Parathyroid adenoma (tissue), 2 donors: ENCODE measurements at regions not wholly inside any gene's neighbourhood (a gene's known extent, or its start where the extent isn't known, plus 50 kb on each side); places are given as distances from the start of the nearest gene placed in this dataset.

Experiments used
- H2AFZ ChIP-seq: fragments of 300-600 bp; sonication (generic); one replicate; pipeline ENCODE4 v1.7.0; 2017; ENCODE audit warnings: antibody characterized with exemption, mild to moderate bottlenecking
- H3K27ac ChIP-seq: fragments of 300-600 bp; sonication (generic); one replicate; pipeline ENCODE4 v1.7.0; 2017
- H3K27me3 ChIP-seq: fragments of 300-600 bp; sonication (generic); one replicate; pipeline ENCODE4 v1.7.0; 2017; ENCODE audit warnings: low read length; ENCODE audit not compliant: control insufficient read depth, insufficient read depth
- H3K36me3 ChIP-seq: fragments of 300-600 bp; sonication (generic); one replicate; pipeline ENCODE4 v1.7.0; 2017; ENCODE audit warnings: low read length; ENCODE audit not compliant: control insufficient read depth, insufficient read depth
- H3K4me1 ChIP-seq: fragments of 300-600 bp; sonication (generic); one replicate; pipeline ENCODE4 v1.7.0; 2017; ENCODE audit warnings: control low read depth
- H3K4me2 ChIP-seq: fragments of 300-600 bp; sonication (generic); one replicate; pipeline ENCODE4 v1.7.0; 2017; ENCODE audit warnings: low read length
- H3K4me3 ChIP-seq: fragments of 300-600 bp; sonication (generic); one replicate; pipeline ENCODE4 v1.7.0; 2017; ENCODE audit warnings: low read depth, low read length
- H3K79me2 ChIP-seq: fragments of 300-600 bp; sonication (generic); one replicate; pipeline ENCODE4 v1.7.0; 2017; ENCODE audit warnings: control low read depth
- H3K9ac ChIP-seq: fragments of 300-600 bp; sonication (generic); one replicate; pipeline ENCODE4 v1.7.0; 2017; ENCODE audit warnings: mild to moderate bottlenecking
- H3K9me3 ChIP-seq: fragments of 300-600 bp; sonication (generic); one replicate; pipeline ENCODE4 v1.7.0; 2017; ENCODE audit warnings: low read length; ENCODE audit not compliant: control insufficient read depth
- TF ChIP-seq, protein P1 (sequence below): fragments of 300-600 bp; sonication (generic); IDR thresholded peaks from one replicate; pipeline ENCODE4 v1.7.0; 2017; ENCODE audit warnings: antibody characterized with exemption, mild to moderate bottlenecking
- donor health status: primary hyperparathyroidism.

DNA sequence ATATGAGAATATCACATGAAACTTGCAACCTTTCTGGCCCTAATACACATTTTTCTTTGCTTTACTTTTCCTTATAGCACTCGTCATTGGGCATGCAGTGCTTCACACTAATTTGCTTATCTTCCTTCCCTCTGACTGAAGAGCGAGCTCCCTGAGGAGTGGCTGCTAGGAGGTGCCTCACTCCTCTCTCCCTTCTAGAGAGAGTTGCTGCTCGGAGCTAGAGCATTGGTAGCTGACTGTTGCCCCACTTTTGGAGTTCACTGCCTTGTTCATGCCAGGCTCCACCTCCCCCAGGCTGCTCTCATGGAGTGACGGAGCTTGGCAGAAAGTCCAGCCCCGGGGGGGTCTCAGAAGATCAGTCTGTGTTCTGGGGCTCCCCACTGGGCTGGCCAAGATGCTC, 413.2 kb downstream of the MED10 start:
- no peaks in the 10 kb centered on the region for H3K27me3 ChIP-seq
- no peaks in the 10 kb centered on the region for H3K4me1 ChIP-seq
- no peak overlapping the region for H3K9ac ChIP-seq
- H3K9me3 ChIP-seq = no peaks in the 10 kb centered on the region
- H3K4me2 ChIP-seq = no peak overlapping the region
- TF ChIP-seq, protein P1, sequence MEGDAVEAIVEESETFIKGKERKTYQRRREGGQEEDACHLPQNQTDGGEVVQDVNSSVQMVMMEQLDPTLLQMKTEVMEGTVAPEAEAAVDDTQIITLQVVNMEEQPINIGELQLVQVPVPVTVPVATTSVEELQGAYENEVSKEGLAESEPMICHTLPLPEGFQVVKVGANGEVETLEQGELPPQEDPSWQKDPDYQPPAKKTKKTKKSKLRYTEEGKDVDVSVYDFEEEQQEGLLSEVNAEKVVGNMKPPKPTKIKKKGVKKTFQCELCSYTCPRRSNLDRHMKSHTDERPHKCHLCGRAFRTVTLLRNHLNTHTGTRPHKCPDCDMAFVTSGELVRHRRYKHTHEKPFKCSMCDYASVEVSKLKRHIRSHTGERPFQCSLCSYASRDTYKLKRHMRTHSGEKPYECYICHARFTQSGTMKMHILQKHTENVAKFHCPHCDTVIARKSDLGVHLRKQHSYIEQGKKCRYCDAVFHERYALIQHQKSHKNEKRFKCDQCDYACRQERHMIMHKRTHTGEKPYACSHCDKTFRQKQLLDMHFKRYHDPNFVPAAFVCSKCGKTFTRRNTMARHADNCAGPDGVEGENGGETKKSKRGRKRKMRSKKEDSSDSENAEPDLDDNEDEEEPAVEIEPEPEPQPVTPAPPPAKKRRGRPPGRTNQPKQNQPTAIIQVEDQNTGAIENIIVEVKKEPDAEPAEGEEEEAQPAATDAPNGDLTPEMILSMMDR = no peak
- H3K4me3 ChIP-seq = no peak overlapping the region
- H2AFZ ChIP-seq = no peak overlapping the region
- no peaks in the 10 kb centered on the region for H3K79me2 ChIP-seq
- no peak overlapping the region for H3K27ac ChIP-seq
- no peaks in the 10 kb centered on the region for H3K36me3 ChIP-seq

DNA sequence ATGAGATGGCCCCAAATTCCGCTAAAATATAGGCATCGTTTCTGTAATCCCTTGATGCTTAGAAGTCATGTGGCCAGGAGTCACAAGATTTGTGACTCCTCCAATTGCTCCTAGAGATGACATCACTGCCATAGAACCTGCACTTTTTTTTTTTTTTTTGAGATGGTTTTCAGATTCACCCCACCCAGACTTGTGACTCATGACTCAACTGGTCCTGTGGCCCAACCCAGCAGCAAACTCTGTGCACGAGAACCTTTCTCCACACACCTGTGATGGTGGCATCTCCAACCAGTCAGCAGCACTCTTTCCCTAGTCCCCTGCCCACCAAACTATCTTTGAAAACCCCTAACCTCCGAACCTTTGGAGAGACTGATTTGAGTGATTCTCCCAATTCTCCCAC, 414.0 kb downstream of the MED10 start:
- H3K9ac ChIP-seq = no peak overlapping the region
- TF ChIP-seq, protein P1 = no peak
- H3K4me3 ChIP-seq = no peak overlapping the region
- no peak overlapping the region for H3K27ac ChIP-seq
- no peaks in the 10 kb centered on the region for H3K79me2 ChIP-seq
- no peak overlapping the region for H3K4me2 ChIP-seq
- no peaks in the 10 kb centered on the region for H3K9me3 ChIP-seq
- no peak overlapping the region for H2AFZ ChIP-seq
- no peaks in the 10 kb centered on the region for H3K36me3 ChIP-seq
- no peaks in the 10 kb centered on the region for H3K4me1 ChIP-seq
- no peaks in the 10 kb centered on the region for H3K27me3 ChIP-seq

DNA sequence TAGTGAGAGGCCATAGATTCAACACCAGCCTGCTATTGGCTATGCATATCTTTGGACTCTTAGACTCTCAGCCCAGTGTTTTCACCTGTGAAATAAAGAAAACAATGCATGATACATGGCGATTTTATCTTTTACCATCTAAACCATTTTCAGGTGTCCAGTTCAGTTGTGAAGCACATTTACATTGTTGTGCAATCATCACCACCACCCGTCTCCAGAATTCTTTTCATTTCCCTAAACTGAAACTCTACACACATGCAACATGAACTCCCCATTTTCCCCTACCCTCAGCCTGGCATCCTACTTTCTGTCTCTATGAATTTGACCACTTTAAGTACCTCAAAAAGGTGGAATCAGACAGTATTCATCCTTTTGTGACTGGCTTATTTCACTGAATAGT, 420.6 kb downstream of the MED10 start:
- H3K9ac ChIP-seq = no peak overlapping the region
- no peak overlapping the region for H2AFZ ChIP-seq
- no peaks in the 10 kb centered on the region for H3K27me3 ChIP-seq
- no peaks in the 10 kb centered on the region for H3K4me1 ChIP-seq
- H3K4me2 ChIP-seq = no peak overlapping the region
- no peaks in the 10 kb centered on the region for H3K79me2 ChIP-seq
- H3K27ac ChIP-seq = no peak overlapping the region
- H3K9me3 ChIP-seq = no peaks in the 10 kb centered on the region
- H3K36me3 ChIP-seq = no peaks in the 10 kb centered on the region
- TF ChIP-seq, protein P1 = no peak
- H3K4me3 ChIP-seq = no peak overlapping the region

DNA sequence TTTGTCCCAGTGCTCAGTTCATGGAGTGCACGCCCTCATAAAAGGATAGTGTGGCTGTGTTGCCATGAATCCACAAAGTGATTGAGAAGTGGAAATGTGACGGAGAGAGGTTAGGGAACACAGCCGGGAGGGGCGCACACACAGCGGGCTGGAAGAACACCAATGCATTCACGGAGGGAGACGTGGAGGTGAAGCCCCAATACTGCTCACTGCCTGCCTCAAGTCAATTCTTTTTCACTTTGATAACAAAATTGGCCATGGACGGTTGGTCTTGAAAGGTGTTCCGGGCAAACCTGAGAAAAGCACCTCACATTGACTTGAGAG, 424.1 kb downstream of the MED10 start:
- Histone ChIP-seq H2AFZ (no peak overlapping the region), H3K79me2 (no peaks in the 10 kb centered on the region), H3K36me3 (no peaks in the 10 kb centered on the region), H3K4me2 (no peak overlapping the region), H3K9ac (no peak overlapping the region), H3K27ac (no peak overlapping the region), H3K4me1 (no peaks in the 10 kb centered on the region), H3K4me3 (no peak overlapping the region), H3K27me3 (no peaks in the 10 kb centered on the region), H3K9me3 (no peaks in the 10 kb centered on the region)
- TF ChIP-seq, protein P1 = no peak

DNA sequence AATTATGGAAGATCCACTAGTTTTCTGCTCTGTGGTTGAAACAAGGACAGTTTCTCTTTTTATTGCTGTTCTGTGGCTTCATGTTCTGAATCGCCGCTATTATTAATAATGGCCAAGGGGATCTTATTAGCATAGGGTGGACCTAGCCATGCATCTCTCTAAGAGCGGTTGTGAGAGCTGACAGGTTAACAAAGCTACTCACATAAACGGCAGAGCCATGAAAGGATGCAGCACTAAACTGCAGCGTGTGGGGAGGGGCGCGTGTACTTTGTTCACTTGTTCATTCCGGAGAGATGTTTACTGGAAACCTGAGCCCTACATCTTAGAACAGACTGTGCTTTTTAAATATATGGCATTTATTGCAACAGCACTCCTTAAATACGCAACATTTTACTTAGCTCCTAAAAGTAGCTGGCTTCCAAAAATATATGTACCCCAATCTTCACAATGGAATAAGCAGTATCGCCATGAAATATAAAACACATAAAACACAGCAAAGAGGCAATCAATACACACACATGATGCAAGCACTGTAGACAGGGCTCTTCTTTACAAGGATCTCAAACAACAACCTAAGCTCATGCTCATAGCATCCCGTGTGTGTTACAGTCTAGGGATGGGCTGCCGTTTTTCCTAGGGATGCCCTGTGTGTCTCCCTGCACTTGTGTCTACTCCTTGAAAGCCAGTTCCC, 424.6 kb downstream of the MED10 start:
- H3K27me3 ChIP-seq = no peaks in the 10 kb centered on the region
- no peak overlapping the region for H3K27ac ChIP-seq
- no peak overlapping the region for H3K4me2 ChIP-seq
- no peaks in the 10 kb centered on the region for H3K9me3 ChIP-seq
- H3K4me1 ChIP-seq = no peaks in the 10 kb centered on the region
- TF ChIP-seq, protein P1 = no peak
- no peaks in the 10 kb centered on the region for H3K36me3 ChIP-seq
- no peaks in the 10 kb centered on the region for H3K79me2 ChIP-seq
- no peak overlapping the region for H3K4me3 ChIP-seq
- H3K9ac ChIP-seq = no peak overlapping the region
- no peak overlapping the region for H2AFZ ChIP-seq
